ENCODE measurements at regions not wholly inside any gene's neighbourhood (a gene's known extent, or its start where the extent isn't known, plus 50 kb on each side); places are given as distances from the start of the nearest gene placed in this dataset.

DNA sequence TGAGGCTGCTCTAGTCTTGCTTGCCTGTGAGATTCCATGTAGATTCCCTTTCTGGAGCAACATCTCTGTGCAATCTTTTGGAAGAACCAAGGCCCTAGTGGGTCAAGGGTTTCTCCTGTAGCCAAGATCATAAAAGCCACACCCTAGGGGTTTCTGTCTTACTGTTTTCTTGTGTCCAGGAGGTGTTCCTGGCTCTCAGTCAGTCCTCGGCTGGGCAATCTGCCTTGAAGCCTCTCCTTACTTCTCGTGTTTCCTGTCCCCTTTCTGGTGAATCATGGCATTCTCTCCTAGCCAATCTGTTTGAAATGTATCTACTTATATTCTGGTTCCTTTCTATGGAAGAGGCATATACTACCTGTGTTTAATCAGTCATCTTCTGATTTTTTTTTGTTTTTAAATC, 484.8 kb upstream of the UBE2E3 start:
- intact Hi-C loops (cut with DNase I; ENCODE audit: low total_unique reads): no loop called here
- Histone ChIP-seq H3K27ac (no peak overlapping the region), H3K4me1 (no peaks in the 10 kb centered on the region), H3K36me3 (no peaks in the 10 kb centered on the region), H3K4me3 (no peak overlapping the region), H3K27me3 (no peaks in the 10 kb centered on the region), H3K9me3 (peaks cover 0 to 5% (median 4%) of the 10 kb centered on the region in 4 donors)
- no peak for TF ChIP-seq POLR2A (IDR thresholded peaks at IDR 0.05)
- no peak for TF ChIP-seq POLR2AphosphoS5 (IDR thresholded peaks at IDR 0.05)
- TF ChIP-seq, protein P1, sequence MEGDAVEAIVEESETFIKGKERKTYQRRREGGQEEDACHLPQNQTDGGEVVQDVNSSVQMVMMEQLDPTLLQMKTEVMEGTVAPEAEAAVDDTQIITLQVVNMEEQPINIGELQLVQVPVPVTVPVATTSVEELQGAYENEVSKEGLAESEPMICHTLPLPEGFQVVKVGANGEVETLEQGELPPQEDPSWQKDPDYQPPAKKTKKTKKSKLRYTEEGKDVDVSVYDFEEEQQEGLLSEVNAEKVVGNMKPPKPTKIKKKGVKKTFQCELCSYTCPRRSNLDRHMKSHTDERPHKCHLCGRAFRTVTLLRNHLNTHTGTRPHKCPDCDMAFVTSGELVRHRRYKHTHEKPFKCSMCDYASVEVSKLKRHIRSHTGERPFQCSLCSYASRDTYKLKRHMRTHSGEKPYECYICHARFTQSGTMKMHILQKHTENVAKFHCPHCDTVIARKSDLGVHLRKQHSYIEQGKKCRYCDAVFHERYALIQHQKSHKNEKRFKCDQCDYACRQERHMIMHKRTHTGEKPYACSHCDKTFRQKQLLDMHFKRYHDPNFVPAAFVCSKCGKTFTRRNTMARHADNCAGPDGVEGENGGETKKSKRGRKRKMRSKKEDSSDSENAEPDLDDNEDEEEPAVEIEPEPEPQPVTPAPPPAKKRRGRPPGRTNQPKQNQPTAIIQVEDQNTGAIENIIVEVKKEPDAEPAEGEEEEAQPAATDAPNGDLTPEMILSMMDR (IDR thresholded peaks at IDR 0.05): no peak
- no peak for TF ChIP-seq EP300 (IDR thresholded peaks at IDR 0.05)
- 64 to 76% (median 74%) methylated on average over 2 of the region's 2 CpGs for WGBS, 5 donors
- no peak for DNase-seq

- intact Hi-C loops (cut with DNase I; ENCODE audit: low total_unique reads): no loop called here
- no peak for DNase-seq
Observed at GRCh38 chr2:180494286-180494685, 486.1 kb upstream of the UBE2E3 start.

GRCh38 chr2:180482696-180483095, 475.6 kb upstream of the CWC22 start:
- Histone ChIP-seq H3K36me3 (no peaks in the 10 kb centered on the region), H3K9me3 (no peaks in the 10 kb centered on the region), H3K27ac (no peak overlapping the region), H3K27me3 (no peaks in the 10 kb centered on the region), H3K4me3 (no peak overlapping the region), H3K4me1 (no peaks in the 10 kb centered on the region)
- intact Hi-C loops (cut with DNase I; ENCODE audit: low total_unique reads): no loop called here
- TF ChIP-seq POLR2AphosphoS5 (IDR thresholded peaks at IDR 0.05) (no peak), EP300 (IDR thresholded peaks at IDR 0.05) (no peak), POLR2A (IDR thresholded peaks at IDR 0.05) (no peak)
- TF ChIP-seq, protein P1 (IDR thresholded peaks at IDR 0.05): no peak
- WGBS, 5 donors: 84 to 97% (median 92%) methylated on average over 4 of the region's 4 CpGs
- no peak for DNase-seq

More at GRCh38 chr2:180494286-180494685, 486.1 kb upstream of the UBE2E3 start:
- Histone ChIP-seq H3K36me3 (no peaks in the 10 kb centered on the region), H3K9me3 (peaks cover 0 to 5% (median 1%) of the 10 kb centered on the region in 4 donors), H3K4me3 (no peak overlapping the region), H3K27me3 (no peaks in the 10 kb centered on the region), H3K27ac (no peak overlapping the region), H3K4me1 (no peaks in the 10 kb centered on the region)
- TF ChIP-seq, protein P1 (IDR thresholded peaks at IDR 0.05): no peak
- TF ChIP-seq EP300 (IDR thresholded peaks at IDR 0.05) (no peak), POLR2AphosphoS5 (IDR thresholded peaks at IDR 0.05) (no peak), POLR2A (IDR thresholded peaks at IDR 0.05) (no peak)
- 67 to 75% (median 72%) methylated on average over 1 to 2 of the region's 2 CpGs for WGBS, 5 donors

GRCh38 chr2:180481998-180482397, 474.9 kb upstream of the CWC22 start:
- DNase-seq: no peak
- intact Hi-C loops (cut with DNase I; ENCODE audit: low total_unique reads): no loop called here
- H3K27me3 ChIP-seq: no peaks in the 10 kb centered on the region
- no peaks in the 10 kb centered on the region for H3K9me3 ChIP-seq
- 32 to 54% (median 35%) methylated on average over 2 of the region's 2 CpGs for WGBS, 5 donors
- TF ChIP-seq POLR2AphosphoS5 (IDR thresholded peaks at IDR 0.05) (no peak), EP300 (IDR thresholded peaks at IDR 0.05) (no peak), POLR2A (IDR thresholded peaks at IDR 0.05) (no peak)
- TF ChIP-seq, protein P1 (IDR thresholded peaks at IDR 0.05): no peak
- H3K36me3 ChIP-seq: no peaks in the 10 kb centered on the region
- H3K4me1 ChIP-seq: no peaks in the 10 kb centered on the region
- H3K4me3 ChIP-seq: no peak overlapping the region
- H3K27ac ChIP-seq: no peak overlapping the region
